Left ventricle myocardium inferior (tissue), 1 donor: ENCODE measurements at regions not wholly inside any gene's neighbourhood (a gene's known extent, or its start where the extent isn't known, plus 50 kb on each side); places are given as distances from the start of the nearest gene placed in this dataset.

Experiments
- DNase-seq: peaks from one replicate; pipeline ENCODE4 v3.0.0-alpha.2; 2020
- H3K27ac ChIP-seq: fragments of 200-600 bp; replicated peaks from 2 replicates; pipeline ENCODE4 v1.8.0; 2021
- H3K27me3 ChIP-seq: fragments of 200-600 bp; 2 replicates; pipeline ENCODE4 v1.8.0; 2021; ENCODE audit warnings: low read depth
- H3K36me3 ChIP-seq: fragments of 200-600 bp; 2 replicates; pipeline ENCODE4 v1.8.0; 2021
- H3K4me1 ChIP-seq: fragments of 200-600 bp; 2 replicates; pipeline ENCODE4 v1.8.0; 2021
- H3K4me3 ChIP-seq: fragments of 200-600 bp; 2 replicates; pipeline ENCODE4 v1.8.0; 2021; ENCODE audit warnings: mild to moderate bottlenecking, moderate library complexity
- H3K9me3 ChIP-seq: fragments of 200-600 bp; replicated peaks from 2 replicates; pipeline ENCODE4 v1.8.0; 2021
- intact Hi-C: fragments of 100-400 bp; cut with micrococcal nuclease; formaldehyde crosslinking; loops from one replicate; pipeline ENCODE4 v1.11.0; 2022
- TF ChIP-seq, protein P1 (sequence below): fragments of 200-600 bp; IDR thresholded peaks from 2 replicates; pipeline ENCODE4 v1.8.0; 2021; ENCODE audit warnings: antibody characterized with exemption, mild to moderate bottlenecking, borderline replicate concordance
- donor health status: DM: no; HTN: yes; CAD: no; lungs with severe emphysema.

DNA sequence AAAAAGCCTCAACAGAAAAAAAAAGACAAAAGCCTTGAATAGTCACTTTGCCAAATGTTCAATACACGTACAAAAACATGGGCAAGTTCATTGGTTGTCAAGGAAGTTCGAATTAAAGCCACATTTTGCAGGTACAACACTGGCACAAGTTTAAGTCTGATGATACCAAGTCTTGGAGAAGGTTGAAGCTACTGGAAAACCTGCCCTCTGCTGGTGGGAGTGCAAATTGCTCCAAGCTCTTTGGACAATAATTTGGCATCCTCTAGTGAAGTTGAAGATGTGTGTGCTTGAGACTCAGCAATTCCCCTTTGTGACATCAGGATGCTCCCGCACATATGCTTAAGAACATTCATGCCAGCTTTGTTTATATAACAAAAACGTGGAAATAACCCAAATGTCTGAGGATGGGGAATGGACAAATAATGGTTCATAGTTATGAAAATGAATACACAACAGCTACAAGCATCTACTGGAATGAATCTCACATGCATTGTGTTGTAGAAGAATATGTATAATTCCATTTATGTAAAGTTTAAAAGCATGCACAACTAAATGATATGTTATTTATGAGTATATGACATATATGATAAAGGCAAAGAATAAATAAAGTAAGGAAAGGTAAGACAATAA is 120.0 kb upstream of the PLPP4 start:
- Histone ChIP-seq H3K27me3 (peaks cover 12% of the 10 kb centered on the region), H3K4me3 (no peak overlapping the region), H3K9me3 (no peaks in the 10 kb centered on the region), H3K4me1 (no peaks in the 10 kb centered on the region), H3K36me3 (no peaks in the 10 kb centered on the region), H3K27ac (no peak overlapping the region)
- intact Hi-C loops, result no loop called here
- DNase-seq, result no peak
- TF ChIP-seq, protein P1, sequence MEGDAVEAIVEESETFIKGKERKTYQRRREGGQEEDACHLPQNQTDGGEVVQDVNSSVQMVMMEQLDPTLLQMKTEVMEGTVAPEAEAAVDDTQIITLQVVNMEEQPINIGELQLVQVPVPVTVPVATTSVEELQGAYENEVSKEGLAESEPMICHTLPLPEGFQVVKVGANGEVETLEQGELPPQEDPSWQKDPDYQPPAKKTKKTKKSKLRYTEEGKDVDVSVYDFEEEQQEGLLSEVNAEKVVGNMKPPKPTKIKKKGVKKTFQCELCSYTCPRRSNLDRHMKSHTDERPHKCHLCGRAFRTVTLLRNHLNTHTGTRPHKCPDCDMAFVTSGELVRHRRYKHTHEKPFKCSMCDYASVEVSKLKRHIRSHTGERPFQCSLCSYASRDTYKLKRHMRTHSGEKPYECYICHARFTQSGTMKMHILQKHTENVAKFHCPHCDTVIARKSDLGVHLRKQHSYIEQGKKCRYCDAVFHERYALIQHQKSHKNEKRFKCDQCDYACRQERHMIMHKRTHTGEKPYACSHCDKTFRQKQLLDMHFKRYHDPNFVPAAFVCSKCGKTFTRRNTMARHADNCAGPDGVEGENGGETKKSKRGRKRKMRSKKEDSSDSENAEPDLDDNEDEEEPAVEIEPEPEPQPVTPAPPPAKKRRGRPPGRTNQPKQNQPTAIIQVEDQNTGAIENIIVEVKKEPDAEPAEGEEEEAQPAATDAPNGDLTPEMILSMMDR, result peak; percentile 70

DNA sequence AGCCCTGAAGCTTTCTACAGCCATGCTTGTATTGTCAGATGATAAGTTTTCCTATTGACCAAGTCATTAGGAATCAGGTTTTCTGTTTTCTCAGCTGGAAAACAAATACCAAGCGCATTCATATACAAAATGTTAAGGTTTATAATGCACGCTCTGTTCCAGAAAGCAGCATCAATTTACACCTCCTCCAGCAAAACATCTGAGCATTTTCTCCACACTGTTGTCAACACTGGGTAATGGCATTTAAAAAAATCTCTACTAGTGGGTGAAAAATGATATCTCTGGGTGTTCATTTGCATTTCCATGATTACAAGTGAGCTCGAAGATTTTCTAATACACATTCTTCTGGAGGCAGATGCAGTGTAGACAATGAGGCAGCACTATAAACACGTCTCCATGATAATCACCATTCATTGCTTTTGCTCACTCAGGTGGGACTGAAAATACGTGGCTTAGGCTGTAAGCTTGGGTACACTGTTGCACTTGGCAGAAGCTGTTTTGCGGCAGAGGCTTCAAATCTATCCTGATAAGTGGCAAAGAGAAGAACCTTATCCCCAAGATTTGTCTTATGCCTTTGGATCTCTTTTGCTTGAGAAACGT is 114.8 kb upstream of the PLPP4 start:
- Histone ChIP-seq H3K27me3 (peaks cover 12% of the 10 kb centered on the region), H3K4me3 (no peak overlapping the region), H3K4me1 (no peaks in the 10 kb centered on the region), H3K36me3 (no peaks in the 10 kb centered on the region), H3K9me3 (no peaks in the 10 kb centered on the region), H3K27ac (no peak overlapping the region)
- TF ChIP-seq, protein P1, result no peak
- no peak for DNase-seq
- intact Hi-C loops, result no loop called here

DNA sequence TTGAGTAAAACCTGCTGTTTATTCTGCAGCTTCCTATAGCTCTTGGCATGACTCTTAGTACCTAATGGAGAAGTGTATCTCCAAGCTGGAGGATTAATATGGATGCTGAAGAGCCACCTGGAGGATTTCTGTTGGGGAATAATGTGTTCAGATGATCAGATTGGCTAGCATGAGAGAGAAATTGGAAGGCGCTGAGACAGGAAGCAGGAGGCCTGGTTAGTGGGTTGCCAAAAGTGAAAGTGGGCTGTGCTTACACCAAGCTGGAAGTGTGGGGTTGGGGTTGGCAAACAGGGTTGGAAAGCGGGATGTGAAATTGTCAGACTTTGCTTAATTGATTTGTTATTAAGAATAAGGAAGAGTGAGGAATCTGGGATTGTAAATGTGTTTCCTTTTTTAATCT is 111.8 kb upstream of the PLPP4 start:
- Histone ChIP-seq H3K9me3 (peaks cover 7% of the 10 kb centered on the region), H3K27ac (no peak overlapping the region), H3K4me3 (no peak overlapping the region), H3K4me1 (no peaks in the 10 kb centered on the region), H3K36me3 (no peaks in the 10 kb centered on the region), H3K27me3 (peaks cover 9% of the 10 kb centered on the region)
- DNase-seq, result no peak
- intact Hi-C loops, result no loop called here
- TF ChIP-seq, protein P1, result no peak

DNA sequence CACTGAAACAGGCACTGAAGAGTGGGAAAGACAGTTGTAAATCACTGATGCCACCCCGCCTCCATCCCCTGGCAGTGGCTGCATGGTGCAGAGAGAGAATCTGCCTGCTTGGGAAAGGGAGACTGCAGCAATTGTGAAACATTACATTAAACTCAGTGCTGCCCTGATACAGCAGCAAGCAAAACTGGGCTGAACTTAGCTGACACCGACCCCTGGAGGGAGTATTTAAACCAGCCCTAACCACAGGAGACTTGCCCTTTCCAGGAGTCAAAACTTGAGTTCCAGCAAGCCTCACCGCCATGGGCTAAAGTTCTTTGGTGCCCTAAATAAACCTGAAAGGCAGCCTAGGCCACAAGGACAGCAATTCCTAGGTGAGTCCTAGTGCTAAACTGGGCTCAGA is 109.4 kb upstream of the PLPP4 start:
- Histone ChIP-seq H3K9me3 (peaks cover 30% of the 10 kb centered on the region), H3K27me3 (peaks cover 9% of the 10 kb centered on the region), H3K36me3 (no peaks in the 10 kb centered on the region), H3K4me3 (no peak overlapping the region), H3K27ac (no peak overlapping the region), H3K4me1 (no peaks in the 10 kb centered on the region)
- no peak for DNase-seq
- intact Hi-C loops, result no loop called here
- TF ChIP-seq, protein P1, result no peak

DNA sequence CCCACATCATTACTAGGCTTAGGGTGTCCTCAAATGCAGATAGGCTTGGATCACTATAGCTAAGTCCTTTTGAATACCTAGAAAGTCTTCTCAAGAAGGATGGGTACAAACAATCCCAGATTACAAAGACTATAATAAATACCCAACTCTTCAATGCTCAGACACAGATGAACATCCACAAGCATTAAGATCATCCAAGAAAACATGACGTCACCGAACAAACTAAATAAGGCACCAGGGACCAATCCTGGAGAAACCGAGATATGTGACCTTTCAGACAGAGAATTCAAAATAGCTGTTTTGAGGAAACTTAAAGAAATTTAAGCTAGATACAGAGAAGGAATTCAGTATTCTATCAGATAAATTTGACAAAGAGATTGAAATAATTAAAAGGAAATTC is 108.0 kb upstream of the PLPP4 start:
- Histone ChIP-seq H3K9me3 (peaks cover 39% of the 10 kb centered on the region), H3K27me3 (peaks cover 9% of the 10 kb centered on the region), H3K27ac (no peak overlapping the region), H3K4me1 (no peaks in the 10 kb centered on the region), H3K4me3 (no peak overlapping the region), H3K36me3 (no peaks in the 10 kb centered on the region)
- TF ChIP-seq, protein P1, result no peak
- intact Hi-C loops, result no loop called here
- DNase-seq, result no peak
